DMS 273 (cell line): ENCODE measurements at regions not wholly inside any gene's neighbourhood (a gene's known extent, or its start where the extent isn't known, plus 50 kb on each side); places are given as distances from the start of the nearest gene placed in this dataset.
"Not testable (repeated sequence)": the region's sequence is repeated elsewhere in the genome, so short reads cannot be mapped to it uniquely, and the experiment has no call there.

Experiments used
- DNase-seq: peaks from one replicate; lab custom pipeline; 2025; ENCODE audit not compliant: unreplicated experiment; lab: John Stamatoyannopoulos, UW

DNA sequence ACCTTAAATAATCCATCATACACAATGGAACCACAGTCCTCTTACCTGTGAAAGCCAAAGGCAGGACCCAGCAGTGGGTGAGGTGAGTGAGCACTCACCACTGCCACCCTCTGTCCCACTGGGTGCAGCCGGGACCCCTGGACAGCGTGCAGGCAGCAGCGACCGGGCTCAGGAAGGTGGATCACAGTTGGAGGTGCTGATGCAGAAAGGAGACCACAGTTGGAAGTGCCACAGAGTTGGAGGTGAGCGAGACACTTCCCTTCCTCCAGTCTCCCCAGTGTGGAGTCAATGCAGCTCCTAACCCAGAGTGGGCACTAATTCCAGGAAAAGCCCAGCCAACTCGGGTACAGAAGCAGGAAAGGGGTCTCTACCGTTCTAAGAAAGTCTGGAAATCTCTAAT, 323.0 kb downstream of the KLF13 start:
- DNase-seq, result not testable (repeated sequence)

DNA sequence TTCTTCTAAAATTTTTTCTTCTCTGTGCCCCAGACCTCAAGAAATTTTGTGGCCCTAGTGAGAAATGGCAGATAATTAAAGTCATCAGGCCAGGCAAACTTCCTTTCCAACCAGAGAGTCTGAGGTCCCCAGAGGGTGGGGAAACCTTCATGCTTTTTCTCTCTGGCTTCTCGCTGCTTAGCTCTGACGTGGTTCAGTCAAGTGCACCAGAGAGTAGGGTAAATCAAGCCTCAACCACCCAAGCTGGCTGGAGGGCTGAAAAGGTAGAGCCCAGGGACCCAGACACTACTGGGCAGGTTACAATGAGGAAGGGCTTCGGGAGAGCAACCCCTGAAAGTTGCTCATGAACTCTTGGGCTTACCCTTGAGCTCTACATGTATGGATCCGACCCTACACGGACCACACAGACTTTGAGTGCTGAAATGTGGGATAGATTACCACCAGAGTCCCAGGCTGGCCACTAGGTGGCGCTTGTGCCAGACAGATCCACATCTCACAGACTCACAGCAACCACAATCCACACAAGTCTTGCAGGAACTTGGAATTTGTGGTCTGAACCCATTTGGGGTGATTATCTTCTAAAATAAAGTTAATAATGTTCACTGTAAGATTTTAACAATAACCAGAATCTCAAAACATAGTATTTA, 323.5 kb downstream of the KLF13 start:
- not testable (repeated sequence) for DNase-seq

DNA sequence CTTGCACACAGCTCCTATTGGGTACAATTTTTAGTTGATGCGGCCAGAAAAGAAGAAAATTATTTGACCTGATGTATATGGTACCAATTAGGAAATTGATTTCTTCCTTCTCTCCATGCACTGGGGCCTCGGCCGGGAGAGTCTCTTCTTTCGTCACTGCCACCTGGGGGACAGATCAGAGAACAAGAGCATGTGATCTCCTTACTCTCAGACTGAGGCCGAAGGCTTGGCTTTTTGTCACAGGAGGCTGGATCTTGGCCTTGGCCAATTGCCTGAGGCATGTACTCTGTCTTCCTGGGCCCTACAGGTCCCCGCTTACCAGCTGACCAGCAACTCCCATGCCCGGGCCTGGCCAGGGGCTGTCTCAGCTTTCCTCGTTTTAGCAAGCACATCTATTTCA, 330.3 kb downstream of the KLF13 start:
- DNase-seq, result not testable (repeated sequence)

DNA sequence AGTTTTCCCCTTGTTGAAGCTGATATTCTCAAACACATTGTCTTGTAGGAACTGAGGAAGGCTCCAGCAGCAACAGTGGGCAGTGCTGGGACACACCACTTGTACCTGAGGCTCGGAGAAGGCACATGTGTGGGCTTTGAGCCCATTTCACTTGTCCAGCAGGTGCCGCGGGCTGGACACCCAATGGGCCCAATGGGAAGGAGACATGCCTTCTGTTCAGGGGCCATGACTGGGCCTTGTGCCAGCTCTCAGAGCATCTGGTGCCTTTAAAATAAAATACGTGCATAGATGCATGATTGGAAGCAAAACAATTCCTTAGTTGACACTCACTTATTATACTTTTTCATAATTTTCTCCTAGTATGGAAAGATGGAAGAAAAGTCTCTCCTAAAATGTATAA, 334.2 kb downstream of the KLF13 start:
- peak; percentile 75 for DNase-seq

DNA sequence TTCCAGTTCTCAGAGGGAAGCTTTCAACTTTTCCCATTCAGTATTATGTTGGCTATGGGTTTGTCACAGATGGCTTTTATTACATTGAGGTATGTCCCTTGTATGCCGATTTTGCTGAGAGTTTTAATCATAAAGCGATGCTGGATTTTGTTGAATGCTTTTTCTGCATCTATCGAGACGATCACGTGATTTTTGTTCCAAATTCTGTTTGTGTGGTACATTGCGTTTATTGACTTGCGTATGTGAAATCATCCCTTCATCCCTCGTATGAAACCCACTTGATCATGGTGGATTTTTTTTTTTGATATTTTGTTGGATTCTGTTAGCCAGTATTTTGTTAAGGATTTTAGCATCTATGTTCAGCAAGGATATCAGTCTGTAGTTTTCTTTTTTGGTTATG, 339.1 kb downstream of the KLF13 start:
- not testable (repeated sequence) for DNase-seq

DNA sequence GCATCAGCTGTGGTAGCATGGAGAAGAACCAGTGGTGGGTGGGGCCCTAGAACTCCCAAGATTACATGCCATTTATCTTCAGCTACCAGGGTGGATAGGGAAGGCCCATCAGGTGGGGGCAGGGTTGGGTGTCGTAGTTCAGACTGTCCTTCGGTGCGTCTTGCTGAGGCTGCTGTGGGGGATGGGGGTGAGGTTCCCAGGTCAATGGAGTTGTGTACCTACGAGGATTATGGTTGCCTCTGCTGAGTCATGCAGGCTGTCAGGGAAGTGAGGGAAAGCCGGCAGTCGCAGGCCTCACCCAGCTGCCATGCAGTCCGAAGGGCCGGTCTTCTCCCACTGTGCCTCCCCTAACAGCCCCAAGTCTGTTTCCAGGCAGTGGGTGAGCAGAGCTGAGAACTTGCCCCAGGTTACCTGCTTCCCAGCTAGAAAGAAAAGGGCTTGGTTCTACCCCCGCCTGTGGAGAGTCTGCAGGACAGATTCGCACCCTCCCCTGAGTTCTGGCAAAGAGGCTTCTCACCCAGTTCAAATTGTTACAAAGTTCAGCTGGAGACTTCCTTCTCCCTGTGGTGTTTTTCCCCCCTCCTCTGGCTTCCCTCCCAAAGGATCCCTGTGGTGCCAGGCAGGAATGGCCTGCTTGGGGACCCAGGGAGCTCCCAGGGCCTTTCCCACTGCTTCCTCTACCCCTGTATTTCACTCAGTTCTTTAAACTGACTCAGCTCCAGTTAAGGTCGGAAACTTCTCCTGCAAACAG, 342.7 kb downstream of the KLF13 start:
- DNase-seq, result not testable (repeated sequence)

DNA sequence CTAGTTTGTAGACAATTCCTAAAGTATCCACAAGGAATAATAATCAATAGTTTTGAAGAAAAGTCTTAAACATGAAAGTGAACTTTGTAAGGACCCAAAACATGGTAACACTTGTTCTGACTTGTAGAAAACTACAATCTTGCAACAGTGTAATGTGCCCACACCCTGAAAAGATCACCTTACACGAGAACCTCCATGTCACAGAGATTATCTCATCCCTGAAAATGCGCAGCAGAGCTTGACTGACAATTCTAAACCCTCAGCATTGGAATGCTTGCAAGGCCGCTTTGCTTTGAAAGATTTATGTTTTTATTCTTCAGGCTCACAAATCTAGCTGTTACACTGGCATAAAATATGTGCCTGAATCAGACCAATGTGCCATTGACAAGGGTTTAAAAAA, 346.6 kb downstream of the KLF13 start:
- not testable (repeated sequence) for DNase-seq

DNA sequence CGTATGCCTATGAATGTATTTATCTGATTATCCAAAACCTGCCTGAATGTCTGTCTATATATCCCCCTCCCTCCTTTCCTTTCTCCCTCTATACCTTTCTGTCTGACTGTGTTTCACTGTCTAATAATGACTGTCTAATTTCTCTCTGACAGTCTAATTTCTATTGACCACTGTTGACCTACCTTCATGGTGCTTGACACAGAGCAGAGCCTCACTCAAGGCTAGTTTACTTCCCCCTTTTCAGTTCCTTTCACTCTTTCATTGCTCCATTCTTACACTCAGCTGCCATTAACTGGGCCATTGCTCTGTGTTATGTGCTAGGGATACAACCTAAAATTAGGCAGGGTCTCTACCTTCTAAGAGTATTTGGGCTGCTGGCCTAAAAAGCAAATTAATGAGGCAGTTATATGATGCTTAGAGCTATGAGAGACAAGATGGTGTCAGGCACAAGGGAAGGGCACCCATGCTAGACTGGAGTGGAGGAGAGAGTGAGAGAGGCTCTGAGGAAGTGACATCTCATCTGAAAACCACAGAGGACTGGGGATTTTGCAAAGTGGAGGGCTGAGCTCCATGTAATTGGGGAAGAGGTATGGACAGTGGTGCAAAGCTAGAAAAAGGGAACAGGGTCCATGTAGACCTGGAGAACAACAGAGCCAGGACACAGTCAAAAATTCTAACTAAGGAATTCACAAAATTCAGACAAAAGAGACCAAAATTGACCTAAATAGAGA, 348.6 kb upstream of the CHRNA7 start:
- DNase-seq, result not testable (repeated sequence)

DNA sequence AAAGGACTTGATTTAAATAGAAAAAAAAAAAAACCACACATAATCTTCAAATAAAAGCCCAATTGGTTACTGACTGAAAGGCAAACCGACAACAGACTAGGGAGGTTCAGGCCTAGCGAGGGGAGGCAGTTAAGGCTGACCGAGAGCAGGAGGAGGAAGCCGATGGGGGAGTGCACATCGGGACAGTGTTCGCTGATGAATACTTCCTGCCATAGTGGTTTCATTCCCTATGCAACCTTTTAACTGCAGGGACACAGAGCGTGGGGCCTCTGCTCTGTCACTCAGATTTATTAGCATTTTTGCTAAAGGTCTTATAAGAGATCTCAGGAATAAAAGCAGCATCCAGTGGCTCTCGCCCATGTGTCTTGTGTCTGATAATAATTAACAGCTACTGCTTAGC, 343.2 kb upstream of the CHRNA7 start:
- not testable (repeated sequence) for DNase-seq

DNA sequence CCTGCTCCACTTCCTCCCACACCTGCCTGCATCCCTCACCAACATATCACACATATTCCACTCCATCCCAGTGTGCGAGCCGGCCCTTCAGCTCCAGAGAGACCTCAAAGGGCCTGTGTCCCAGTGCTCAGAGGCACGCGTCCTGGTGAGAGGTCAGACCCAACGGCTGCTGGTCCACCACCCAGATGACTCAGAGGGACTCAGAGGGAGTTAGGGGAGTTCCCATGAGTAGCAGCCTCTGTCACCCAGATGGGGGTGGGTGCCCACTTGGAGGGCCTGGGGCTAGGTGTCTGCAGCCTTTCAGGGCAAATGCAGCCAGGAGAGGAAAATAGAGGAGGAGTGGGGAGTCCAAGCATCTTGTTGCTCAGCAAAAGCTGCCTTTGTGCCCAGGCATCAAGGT, 333.8 kb upstream of the CHRNA7 start:
- DNase-seq, result not testable (repeated sequence)

DNA sequence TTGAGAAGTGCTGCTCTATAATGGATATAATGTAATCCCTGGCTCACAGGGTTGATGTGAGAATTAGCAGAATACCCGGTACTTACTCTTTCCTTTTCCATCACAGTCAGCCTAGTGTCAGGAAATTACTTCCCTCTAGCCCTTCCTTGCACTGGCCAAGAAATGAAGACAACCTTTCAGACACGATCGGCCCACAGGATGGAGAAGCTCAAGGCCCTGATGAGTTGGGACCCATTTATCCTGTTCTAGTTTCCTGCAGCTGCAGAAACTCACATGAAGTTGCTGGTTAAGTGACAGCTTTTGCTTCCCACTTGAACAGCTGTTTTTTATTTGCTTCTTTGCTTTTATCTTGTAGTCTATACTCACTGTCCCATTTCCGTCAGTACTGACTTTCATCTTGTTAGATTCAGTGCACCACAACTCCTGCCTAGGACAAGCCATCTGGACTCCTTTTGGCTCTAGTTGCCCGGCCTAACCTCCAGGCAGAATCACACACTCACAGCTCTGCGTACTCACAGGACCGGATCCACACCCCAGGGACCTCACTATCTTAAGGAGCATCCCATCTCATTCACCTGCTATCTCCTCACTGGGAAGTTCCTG, 325.1 kb upstream of the CHRNA7 start:
- not testable (repeated sequence) for DNase-seq

DNA sequence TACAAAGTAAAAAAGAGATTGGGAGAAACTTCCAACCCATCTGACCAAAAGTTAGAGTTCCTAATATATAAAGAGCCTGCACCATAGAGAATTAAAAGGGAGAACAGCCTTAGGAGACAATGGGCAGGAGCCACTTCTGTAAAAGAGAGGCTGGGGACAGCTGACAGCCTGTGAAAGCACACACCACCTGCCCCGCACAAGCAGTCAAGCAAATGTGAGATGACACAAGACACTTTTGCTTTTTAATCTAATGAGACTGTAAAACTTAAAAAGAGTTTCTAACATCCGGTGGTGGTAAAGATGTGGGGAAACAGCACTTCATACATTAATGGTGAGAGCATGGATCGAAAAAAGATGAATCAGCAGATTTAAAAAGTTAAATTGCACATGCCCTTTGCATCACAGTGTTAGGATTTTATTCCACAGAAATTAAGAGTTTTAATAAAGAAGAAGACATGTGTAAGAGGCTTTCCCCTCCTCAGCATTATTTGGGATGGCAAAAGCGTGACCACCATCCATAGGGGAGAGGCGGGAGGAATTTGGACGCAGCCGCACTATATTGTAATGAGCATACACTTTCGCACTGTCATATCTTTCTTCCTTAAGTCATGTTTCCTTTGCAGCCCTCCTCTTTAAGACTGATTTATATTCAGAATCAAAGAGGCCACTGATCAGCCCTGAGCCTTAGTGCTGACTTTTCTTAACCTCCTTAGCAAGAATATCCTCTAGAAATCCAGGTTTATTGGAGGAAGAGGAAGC, 322.2 kb upstream of the CHRNA7 start:
- DNase-seq, result not testable (repeated sequence)

DNA sequence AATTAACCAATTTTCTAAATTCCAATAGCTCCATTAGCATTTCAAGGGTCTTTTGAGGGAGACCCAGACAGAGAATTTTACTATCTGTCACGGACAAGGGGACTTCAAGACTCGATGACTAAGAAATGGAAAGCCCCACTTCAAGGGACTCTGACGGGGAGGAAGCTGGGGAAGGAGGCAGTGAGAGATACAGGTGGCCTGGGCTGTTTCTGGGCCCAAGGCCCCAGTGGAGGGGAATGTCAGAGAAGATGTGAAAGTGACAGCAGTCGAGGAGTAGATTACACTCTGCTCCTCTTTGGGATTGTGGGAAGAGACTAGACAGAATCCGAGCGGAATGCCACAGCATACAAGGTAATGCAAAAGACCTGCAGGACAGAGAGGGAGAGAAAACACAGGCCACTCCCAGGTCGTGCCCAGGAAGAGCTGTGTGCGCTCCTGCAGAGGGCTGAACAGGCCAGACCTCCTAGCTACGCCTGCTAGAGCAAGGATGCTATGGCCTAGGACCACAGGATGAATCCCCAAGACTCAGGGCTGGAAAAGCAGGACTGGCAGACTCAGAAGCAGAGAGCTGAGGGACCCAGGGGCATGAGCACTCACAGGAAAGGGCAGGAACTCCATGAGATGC, 321.5 kb upstream of the CHRNA7 start:
- DNase-seq, result not testable (repeated sequence)

DNA sequence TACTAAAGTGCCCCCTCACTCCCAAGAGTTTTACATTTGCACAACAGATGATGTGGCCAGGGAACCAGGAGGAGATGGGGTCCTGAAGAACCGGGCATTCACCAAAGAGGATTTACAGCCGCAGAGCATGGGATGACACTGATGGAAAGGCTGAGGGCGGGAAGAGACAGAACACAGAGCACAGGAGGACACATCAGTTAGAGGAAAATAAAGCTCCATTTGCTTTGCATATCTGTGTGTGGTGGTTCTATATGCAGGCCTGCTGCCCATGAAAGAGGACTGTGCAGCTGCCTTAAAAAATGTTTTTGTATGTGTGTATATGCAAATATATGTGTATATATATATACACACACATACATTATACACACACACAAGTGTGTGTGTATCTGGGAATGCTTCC, 320.8 kb upstream of the CHRNA7 start:
- not testable (repeated sequence) for DNase-seq

DNA sequence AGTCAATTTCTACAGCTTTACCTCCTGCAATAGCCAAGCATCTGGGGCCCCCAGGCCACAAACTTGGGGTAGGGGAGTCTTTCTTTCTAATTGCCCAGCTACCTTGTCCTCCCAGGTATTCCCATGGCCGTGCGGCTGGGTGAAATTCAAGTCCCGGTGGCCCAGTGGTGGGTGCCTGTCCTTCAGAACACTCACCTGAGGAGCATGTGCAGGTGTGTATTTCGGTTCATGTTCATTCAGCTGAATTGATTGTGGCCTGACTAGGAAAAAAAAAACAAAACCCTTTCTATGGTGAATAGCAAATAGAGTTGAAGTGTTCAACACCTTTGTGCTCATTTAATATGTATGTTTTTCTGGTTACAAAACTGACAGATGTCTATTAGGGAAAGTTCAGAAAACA, 319.5 kb upstream of the CHRNA7 start:
- DNase-seq, result not testable (repeated sequence)

DNA sequence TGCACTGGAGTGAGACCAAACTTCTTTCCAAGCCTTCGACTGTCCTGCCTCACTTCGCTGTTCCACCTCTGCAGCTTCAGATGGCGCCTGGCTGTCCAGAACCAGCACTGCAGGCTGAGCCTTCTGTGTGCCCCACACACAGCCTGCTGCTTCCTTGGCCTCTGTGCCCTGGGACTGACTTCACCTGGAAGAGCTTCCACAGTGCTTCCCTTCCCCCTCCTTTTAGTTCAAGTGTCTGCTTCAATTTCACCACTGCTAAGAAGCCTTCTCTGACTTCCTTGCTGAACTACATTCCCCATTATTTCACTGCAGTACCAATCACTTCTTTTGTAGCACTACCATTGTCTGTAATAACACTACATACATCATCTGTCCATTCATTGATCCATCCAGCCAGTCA, 315.1 kb upstream of the CHRNA7 start:
- not testable (repeated sequence) for DNase-seq

DNA sequence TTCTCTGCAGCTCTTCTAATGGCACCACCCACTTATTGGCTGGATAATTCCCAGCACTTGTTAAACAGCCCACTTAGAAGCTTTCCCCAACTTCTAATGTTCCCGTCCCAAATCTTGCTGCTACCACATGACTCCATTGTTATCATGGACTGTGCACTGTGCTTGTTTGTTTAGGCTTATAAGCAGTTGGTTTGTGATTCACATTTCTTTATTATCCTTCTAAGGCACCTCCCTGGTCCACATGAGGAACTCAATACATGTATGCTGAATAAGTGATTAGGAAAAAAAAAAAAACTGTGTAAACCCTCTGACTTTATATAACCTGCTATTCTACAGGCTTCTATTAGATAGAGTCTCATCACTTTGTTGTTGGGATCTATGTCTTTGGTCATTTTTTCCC, 311.7 kb upstream of the CHRNA7 start:
- DNase-seq, result not testable (repeated sequence)

DNA sequence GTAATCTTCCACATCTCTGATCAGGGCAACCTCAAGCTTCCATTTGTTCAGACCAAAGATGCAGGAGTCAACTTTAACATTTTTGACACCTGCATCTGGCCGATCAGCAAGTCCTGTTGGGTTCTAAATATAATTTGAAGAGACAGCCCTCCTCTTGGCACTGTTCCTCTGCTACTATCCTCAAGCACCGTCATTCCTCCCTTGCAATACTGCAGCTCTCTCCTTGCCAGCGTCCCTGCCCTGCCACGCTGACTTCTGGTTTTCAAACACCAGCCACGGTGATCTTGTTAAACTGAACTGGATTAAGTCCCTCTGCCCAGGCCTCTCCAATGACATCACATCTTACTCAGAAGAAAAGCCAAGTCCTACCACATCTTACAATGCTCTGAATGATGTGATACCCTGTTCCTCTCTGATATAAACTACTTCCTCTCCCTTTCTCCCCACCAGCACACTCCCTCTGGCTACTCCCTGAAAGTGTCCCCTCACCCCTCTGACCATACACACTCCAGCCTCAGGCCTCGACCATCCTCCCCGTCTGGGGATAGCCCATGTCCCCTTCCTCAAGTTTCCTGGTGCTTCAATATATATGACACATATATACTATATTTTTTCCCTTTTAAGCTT, 310.8 kb upstream of the CHRNA7 start:
- not testable (repeated sequence) for DNase-seq

DNA sequence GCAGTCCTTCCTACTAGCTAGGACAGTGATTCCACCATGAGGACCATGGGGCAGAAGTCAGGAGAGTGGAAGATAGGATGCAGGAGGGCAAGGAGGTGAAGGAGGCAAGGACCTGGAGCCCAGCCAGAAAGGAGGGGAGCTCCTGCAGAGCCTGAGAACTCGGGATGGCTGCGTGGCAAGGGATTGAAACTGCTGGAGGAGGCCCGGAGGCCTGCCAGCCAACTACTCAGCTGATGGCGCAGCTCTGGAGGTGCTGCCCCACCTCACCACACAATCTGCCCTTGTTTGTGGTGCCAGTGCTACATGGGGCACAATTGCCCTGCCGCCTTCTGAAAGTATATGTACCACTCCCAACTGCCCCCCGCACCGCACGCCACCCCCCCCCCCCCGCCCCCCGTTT, 307.3 kb upstream of the CHRNA7 start:
- DNase-seq, result not testable (repeated sequence)

DNA sequence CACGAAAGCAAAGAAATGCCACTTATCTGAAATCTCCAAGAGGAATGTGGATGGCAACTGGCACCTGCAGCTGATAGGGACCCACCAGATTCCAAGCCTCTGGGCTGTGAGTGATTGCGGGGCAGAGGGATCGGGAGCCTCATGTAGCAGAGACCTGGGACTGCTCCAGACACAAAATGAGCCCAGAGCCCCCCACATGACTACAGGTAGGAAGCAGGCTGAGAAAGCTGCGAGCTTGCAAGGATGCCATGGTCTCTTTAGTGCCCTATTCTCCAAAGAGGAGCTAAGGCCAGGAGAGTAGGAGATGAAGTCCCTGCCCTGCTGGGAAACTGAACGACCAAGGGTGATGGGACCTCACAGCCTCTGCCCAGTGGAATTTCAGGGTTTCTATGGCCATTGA, 305.4 kb upstream of the CHRNA7 start:
- not testable (repeated sequence) for DNase-seq
